HEK293 (cell line): ENCODE measurements at regions not wholly inside any gene's neighbourhood (a gene's known extent, or its start where the extent isn't known, plus 50 kb on each side); places are given as distances from the start of the nearest gene placed in this dataset.

ENCODE experiments used
- CTCF ChIA-PET: fragments of 350-600 bp; formaldehyde crosslinking; extraction: SDS; loops from one replicate; lab custom pipeline; 2021; ENCODE audit warnings: antibody characterized with exemption; lab: Yijun Ruan, JAX
- POLR2A ChIA-PET: fragments of 300-600 bp; formaldehyde crosslinking; extraction: SDS; loops from one replicate; lab custom pipeline; 2020; ENCODE audit warnings: antibody characterized with exemption, inconsistent platforms; lab: Yijun Ruan, JAX
- H3K27ac ChIP-seq: fragments of 200-500 bp; sonication (Bioruptor generic); 2 replicates; pipeline ENCODE4 v1.5.1; 2014; ENCODE audit warnings: low read depth, low read length, control low read depth, inconsistent platforms; ENCODE audit errors: extremely low read depth
- H3K36me3 ChIP-seq, 2 experiments: fragments of 200-500 bp in 1 of 2; sonication (Bioruptor generic) in 1 of 2; 1 replicate in 1 of 2; 2 replicates in 1 of 2; pipeline ENCODE4 v1.5.1; 2014 to 2017; ENCODE audit warnings: inconsistent platforms in 2 of 2, low read length in 2 of 2; ENCODE audit not compliant: control insufficient read depth in 2 of 2, insufficient read depth in 1 of 2
- H3K4me1 ChIP-seq: fragments of 200-500 bp; sonication (Bioruptor generic); 2 replicates; pipeline ENCODE4 v1.5.1; 2014; ENCODE audit warnings: mild to moderate bottlenecking, low read length, inconsistent platforms; ENCODE audit not compliant: control insufficient read depth, insufficient read depth
- H3K4me3 ChIP-seq: 2 replicates; pipeline ENCODE4 v1.5.1; 2011; ENCODE audit warnings: low read depth, mild to moderate bottlenecking, control low read depth, low read length, moderate library complexity
- H3K9me3 ChIP-seq: fragments of 200-500 bp; sonication (Bioruptor generic); 2 replicates; pipeline ENCODE4 v1.5.1; 2014; ENCODE audit warnings: low read depth, low read length, inconsistent platforms; ENCODE audit not compliant: control insufficient read depth, insufficient read depth
- EGR2 ChIP-seq: fragments of 450-650 bp; formaldehyde crosslinking; IDR thresholded peaks from 2 replicates; pipeline ENCODE4 v1.5.1; 2016; ENCODE audit warnings: low read depth, missing biosample characterization, missing genetic modification characterization
- FEZF1 ChIP-seq: fragments of 450-650 bp; formaldehyde crosslinking; IDR thresholded peaks from 2 replicates; pipeline ENCODE4 v1.5.1; 2016; ENCODE audit warnings: missing biosample characterization, missing genetic modification characterization
- SCRT1 ChIP-seq: fragments of 450-650 bp; formaldehyde crosslinking; IDR thresholded peaks from 2 replicates; pipeline ENCODE4 v1.5.1; 2016; ENCODE audit warnings: missing biosample characterization, missing genetic modification characterization, borderline replicate concordance
- YY1 ChIP-seq: fragments of 450-650 bp; formaldehyde crosslinking; IDR thresholded peaks from 2 replicates; pipeline ENCODE4 v1.5.1; 2018; ENCODE audit warnings: missing biosample characterization, missing genetic modification characterization
- ZBTB7A ChIP-seq: fragments of 450-650 bp; formaldehyde crosslinking; IDR thresholded peaks from 2 replicates; pipeline ENCODE4 v1.5.1; 2016; ENCODE audit warnings: low read depth, missing biosample characterization, missing genetic modification characterization
- ZIC2 ChIP-seq: fragments of 450-650 bp; formaldehyde crosslinking; IDR thresholded peaks from 2 replicates; pipeline ENCODE4 v1.5.1; 2016; ENCODE audit warnings: missing biosample characterization, missing genetic modification characterization
- ZNF169 ChIP-seq: fragments of 450-650 bp; formaldehyde crosslinking; IDR thresholded peaks from 2 replicates; pipeline ENCODE4 v1.5.1; 2016; ENCODE audit warnings: missing biosample characterization, missing genetic modification characterization
- ZNF274 ChIP-seq, 2 experiments: fragments of 200-500 bp in 1 of 2; fragments of 450-650 bp in 1 of 2; sonication (Bioruptor generic) in 1 of 2; formaldehyde crosslinking in 1 of 2; IDR thresholded peaks; 2 replicates each; pipeline versions ENCODE4 v1.5.1 to v1.6.1; 2014 to 2016; ENCODE audit warnings: borderline replicate concordance in 1 of 2, inconsistent platforms in 1 of 2, low read length in 1 of 2, missing biosample characterization in 1 of 2, missing genetic modification characterization in 1 of 2
- ZNF302 ChIP-seq: fragments of 450-650 bp; formaldehyde crosslinking; IDR thresholded peaks from 2 replicates; pipeline ENCODE4 v1.5.1; 2016; ENCODE audit warnings: missing biosample characterization, missing genetic modification characterization, low read depth
- ZNF391 ChIP-seq: fragments of 450-650 bp; formaldehyde crosslinking; IDR thresholded peaks from 2 replicates; pipeline ENCODE4 v1.5.1; 2016; ENCODE audit warnings: low read depth, missing biosample characterization, missing genetic modification characterization, borderline replicate concordance
- ZNF423 ChIP-seq: fragments of 450-650 bp; formaldehyde crosslinking; IDR thresholded peaks from 2 replicates; pipeline ENCODE4 v1.5.1; 2016; ENCODE audit warnings: missing biosample characterization, missing genetic modification characterization
- ZNF558 ChIP-seq: fragments of 450-650 bp; formaldehyde crosslinking; IDR thresholded peaks from 2 replicates; pipeline ENCODE4 v1.5.1; 2016; ENCODE audit warnings: missing biosample characterization, missing genetic modification characterization
- ZNF561 ChIP-seq: fragments of 450-650 bp; IDR thresholded peaks from 2 replicates; pipeline ENCODE4 v1.5.1; 2018; ENCODE audit warnings: missing biosample characterization, missing genetic modification characterization, borderline replicate concordance
- ZNF707 ChIP-seq: fragments of 450-650 bp; formaldehyde crosslinking; IDR thresholded peaks from 2 replicates; pipeline ENCODE4 v1.5.1; 2016; ENCODE audit warnings: missing biosample characterization, missing genetic modification characterization
- ZNF843 ChIP-seq: fragments of 450-650 bp; formaldehyde crosslinking; IDR thresholded peaks from 2 replicates; pipeline ENCODE4 v1.5.1; 2016; ENCODE audit warnings: missing biosample characterization, missing genetic modification characterization
- TF ChIP-seq, protein P1 (sequence below): fragments of 450-650 bp; formaldehyde crosslinking; IDR thresholded peaks from 2 replicates; pipeline ENCODE4 v1.5.1; 2016; ENCODE audit warnings: missing biosample characterization, missing genetic modification characterization, borderline replicate concordance
- TF ChIP-seq, protein P2 (sequence below): fragments of 450-650 bp; formaldehyde crosslinking; IDR thresholded peaks from 2 replicates; pipeline ENCODE4 v1.5.1; 2017; ENCODE audit warnings: missing biosample characterization, missing genetic modification characterization
- TF ChIP-seq, protein P3 (sequence below): fragments of 450-650 bp; formaldehyde crosslinking; IDR thresholded peaks from 2 replicates; pipeline ENCODE4 v1.5.1; 2017; ENCODE audit warnings: missing biosample characterization, missing genetic modification characterization
- TF ChIP-seq, protein P4 (sequence below): fragments of 450-650 bp; formaldehyde crosslinking; IDR thresholded peaks from 2 replicates; pipeline ENCODE4 v1.5.1; 2017; ENCODE audit warnings: missing biosample characterization, missing genetic modification characterization
- TF ChIP-seq, protein P5 (sequence below): fragments of 450-650 bp; formaldehyde crosslinking; IDR thresholded peaks from 2 replicates; pipeline ENCODE4 v1.5.1; 2016; ENCODE audit warnings: missing biosample characterization, missing genetic modification characterization
- TF ChIP-seq, protein P6 (sequence below): fragments of 450-650 bp; formaldehyde crosslinking; IDR thresholded peaks from 2 replicates; pipeline ENCODE4; 2016; ENCODE audit warnings: missing biosample characterization, missing genetic modification characterization
- TF ChIP-seq, protein P7 (sequence below): fragments of 450-650 bp; formaldehyde crosslinking; IDR thresholded peaks from 2 replicates; pipeline ENCODE4 v1.5.1; 2016; ENCODE audit warnings: missing biosample characterization, missing genetic modification characterization

DNA sequence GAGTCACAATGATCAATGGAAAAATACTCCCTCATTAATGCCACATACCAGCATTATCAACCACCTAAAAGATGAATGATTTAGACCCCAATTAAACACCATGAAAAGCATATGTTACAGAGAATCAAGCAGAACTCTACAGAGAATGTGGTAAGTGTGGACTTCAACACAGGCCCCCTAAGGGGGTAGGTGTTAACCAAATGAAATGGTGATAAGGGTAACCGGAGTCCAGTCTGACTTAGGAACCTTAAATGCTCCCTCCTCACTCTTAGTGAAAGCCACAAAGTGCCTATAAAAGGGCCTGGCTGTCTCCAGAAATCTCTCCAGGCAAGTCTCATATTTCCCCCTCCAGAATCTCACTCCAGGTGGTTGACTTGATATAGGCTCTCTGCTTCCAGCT is 149.2 kb upstream of the FOXD3 start (continued):
- TF ChIP-seq, protein P1, sequence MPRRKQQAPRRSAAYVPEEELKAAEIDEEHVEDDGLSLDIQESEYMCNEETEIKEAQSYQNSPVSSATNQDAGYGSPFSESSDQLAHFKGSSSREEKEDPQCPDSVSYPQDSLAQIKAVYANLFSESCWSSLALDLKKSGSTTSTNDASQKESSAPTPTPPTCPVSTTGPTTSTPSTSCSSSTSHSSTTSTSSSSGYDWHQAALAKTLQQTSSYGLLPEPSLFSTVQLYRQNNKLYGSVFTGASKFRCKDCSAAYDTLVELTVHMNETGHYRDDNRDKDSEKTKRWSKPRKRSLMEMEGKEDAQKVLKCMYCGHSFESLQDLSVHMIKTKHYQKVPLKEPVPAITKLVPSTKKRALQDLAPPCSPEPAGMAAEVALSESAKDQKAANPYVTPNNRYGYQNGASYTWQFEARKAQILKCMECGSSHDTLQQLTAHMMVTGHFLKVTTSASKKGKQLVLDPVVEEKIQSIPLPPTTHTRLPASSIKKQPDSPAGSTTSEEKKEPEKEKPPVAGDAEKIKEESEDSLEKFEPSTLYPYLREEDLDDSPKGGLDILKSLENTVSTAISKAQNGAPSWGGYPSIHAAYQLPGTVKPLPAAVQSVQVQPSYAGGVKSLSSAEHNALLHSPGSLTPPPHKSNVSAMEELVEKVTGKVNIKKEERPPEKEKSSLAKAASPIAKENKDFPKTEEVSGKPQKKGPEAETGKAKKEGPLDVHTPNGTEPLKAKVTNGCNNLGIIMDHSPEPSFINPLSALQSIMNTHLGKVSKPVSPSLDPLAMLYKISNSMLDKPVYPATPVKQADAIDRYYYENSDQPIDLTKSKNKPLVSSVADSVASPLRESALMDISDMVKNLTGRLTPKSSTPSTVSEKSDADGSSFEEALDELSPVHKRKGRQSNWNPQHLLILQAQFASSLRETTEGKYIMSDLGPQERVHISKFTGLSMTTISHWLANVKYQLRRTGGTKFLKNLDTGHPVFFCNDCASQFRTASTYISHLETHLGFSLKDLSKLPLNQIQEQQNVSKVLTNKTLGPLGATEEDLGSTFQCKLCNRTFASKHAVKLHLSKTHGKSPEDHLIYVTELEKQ, result 0 out of 2 replicates have a peak, but pooled peaks have one; percentile 6
- TF ChIP-seq ZBTB7A (tag by site-specific recombination) (no peak), ZNF423 (tag by site-specific recombination) (0 out of 2 replicates have a peak, but pooled peaks have one; percentile 30), SCRT1 (tag by site-specific recombination) (no peak), FEZF1 (tag by site-specific recombination) (peak; percentile 85), ZIC2 (tag by site-specific recombination) (peak; percentile 45), ZNF169 (tag by site-specific recombination) (no peak), ZNF561 (0 out of 2 replicates have a peak, but pooled peaks have one; percentile 39)
- TF ChIP-seq, protein P2, sequence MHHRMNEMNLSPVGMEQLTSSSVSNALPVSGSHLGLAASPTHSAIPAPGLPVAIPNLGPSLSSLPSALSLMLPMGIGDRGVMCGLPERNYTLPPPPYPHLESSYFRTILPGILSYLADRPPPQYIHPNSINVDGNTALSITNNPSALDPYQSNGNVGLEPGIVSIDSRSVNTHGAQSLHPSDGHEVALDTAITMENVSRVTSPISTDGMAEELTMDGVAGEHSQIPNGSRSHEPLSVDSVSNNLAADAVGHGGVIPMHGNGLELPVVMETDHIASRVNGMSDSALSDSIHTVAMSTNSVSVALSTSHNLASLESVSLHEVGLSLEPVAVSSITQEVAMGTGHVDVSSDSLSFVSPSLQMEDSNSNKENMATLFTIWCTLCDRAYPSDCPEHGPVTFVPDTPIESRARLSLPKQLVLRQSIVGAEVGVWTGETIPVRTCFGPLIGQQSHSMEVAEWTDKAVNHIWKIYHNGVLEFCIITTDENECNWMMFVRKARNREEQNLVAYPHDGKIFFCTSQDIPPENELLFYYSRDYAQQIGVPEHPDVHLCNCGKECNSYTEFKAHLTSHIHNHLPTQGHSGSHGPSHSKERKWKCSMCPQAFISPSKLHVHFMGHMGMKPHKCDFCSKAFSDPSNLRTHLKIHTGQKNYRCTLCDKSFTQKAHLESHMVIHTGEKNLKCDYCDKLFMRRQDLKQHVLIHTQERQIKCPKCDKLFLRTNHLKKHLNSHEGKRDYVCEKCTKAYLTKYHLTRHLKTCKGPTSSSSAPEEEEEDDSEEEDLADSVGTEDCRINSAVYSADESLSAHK (tag by site-specific recombination), result peak; percentile 65
- TF ChIP-seq, protein P3, sequence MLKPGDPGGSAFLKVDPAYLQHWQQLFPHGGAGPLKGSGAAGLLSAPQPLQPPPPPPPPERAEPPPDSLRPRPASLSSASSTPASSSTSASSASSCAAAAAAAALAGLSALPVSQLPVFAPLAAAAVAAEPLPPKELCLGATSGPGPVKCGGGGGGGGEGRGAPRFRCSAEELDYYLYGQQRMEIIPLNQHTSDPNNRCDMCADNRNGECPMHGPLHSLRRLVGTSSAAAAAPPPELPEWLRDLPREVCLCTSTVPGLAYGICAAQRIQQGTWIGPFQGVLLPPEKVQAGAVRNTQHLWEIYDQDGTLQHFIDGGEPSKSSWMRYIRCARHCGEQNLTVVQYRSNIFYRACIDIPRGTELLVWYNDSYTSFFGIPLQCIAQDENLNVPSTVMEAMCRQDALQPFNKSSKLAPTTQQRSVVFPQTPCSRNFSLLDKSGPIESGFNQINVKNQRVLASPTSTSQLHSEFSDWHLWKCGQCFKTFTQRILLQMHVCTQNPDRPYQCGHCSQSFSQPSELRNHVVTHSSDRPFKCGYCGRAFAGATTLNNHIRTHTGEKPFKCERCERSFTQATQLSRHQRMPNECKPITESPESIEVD (tag by site-specific recombination), result 0 out of 2 replicates have a peak, but pooled peaks have one; percentile 20
- TF ChIP-seq, protein P4, sequence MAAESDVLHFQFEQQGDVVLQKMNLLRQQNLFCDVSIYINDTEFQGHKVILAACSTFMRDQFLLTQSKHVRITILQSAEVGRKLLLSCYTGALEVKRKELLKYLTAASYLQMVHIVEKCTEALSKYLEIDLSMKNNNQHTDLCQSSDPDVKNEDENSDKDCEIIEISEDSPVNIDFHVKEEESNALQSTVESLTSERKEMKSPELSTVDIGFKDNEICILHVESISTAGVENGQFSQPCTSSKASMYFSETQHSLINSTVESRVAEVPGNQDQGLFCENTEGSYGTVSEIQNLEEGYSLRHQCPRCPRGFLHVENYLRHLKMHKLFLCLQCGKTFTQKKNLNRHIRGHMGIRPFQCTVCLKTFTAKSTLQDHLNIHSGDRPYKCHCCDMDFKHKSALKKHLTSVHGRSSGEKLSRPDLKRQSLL (tag by site-specific recombination), result peak; percentile 77; the same call in 1 of the 2 replicates
- TF ChIP-seq, all 188 proteins: peak for 17

DNA sequence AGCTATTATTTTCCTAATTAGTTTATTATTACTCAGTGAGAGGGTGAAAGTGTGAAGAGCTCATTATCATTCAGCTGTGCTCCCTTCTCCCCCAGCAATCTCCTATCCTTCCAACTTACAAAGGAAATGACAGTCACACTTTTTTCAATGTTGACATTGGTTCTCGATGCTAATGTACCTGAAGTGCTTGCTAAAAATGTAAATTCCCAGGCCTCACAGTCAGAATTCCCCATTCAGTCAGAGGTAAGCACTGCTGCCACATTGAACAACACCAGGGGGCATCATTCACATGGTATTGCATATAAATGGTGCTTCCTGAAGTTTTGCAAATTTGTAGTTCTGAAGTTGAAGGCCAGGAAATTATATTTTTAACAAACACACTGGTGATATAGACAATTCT is 132.7 kb upstream of the FOXD3 start:
- POLR2A ChIA-PET, result no interaction called here
- no peak overlapping the region for H3K4me3 ChIP-seq
- TF ChIP-seq, protein P5, sequence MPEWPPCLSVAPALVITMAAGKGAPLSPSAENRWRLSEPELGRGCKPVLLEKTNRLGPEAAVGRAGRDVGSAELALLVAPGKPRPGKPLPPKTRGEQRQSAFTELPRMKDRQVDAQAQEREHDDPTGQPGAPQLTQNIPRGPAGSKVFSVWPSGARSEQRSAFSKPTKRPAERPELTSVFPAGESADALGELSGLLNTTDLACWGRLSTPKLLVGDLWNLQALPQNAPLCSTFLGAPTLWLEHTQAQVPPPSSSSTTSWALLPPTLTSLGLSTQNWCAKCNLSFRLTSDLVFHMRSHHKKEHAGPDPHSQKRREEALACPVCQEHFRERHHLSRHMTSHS (tag by site-specific recombination), result no peak
- TF ChIP-seq YY1 (tag by site-specific recombination), result no peak
- no peak for TF ChIP-seq ZNF169 (tag by site-specific recombination)
- TF ChIP-seq ZNF391, result no peak
- no peak for TF ChIP-seq ZNF274 (IDR thresholded peaks at IDR 0.05; ENCODE audit: low read length)
- TF ChIP-seq ZNF274 (tag by site-specific recombination; IDR thresholded peaks at IDR 0.05; ENCODE audit: borderline replicate concordance), result no peak
- TF ChIP-seq, protein P6, sequence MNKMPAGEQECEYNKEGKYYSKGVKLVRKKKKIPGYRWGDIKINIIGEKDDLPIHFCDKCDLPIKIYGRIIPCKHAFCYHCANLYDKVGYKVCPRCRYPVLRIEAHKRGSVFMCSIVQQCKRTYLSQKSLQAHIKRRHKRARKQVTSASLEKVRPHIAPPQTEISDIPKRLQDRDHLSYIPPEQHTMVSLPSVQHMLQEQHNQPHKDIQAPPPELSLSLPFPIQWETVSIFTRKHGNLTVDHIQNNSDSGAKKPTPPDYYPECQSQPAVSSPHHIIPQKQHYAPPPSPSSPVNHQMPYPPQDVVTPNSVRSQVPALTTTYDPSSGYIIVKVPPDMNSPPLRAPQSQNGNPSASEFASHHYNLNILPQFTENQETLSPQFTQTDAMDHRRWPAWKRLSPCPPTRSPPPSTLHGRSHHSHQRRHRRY, result no peak
- TF ChIP-seq ZNF843, result no peak
- TF ChIP-seq, protein P7, sequence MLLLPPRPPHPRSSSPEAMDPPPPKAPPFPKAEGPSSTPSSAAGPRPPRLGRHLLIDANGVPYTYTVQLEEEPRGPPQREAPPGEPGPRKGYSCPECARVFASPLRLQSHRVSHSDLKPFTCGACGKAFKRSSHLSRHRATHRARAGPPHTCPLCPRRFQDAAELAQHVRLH, result no peak
- TF ChIP-seq ZNF707 (tag by site-specific recombination), result no peak
- no peak for TF ChIP-seq EGR2 (tag by site-specific recombination)
- no peak for TF ChIP-seq ZNF558 (tag by site-specific recombination)
- TF ChIP-seq ZNF302 (tag by site-specific recombination), result no peak

More for the DNA sequence above, 132.7 kb upstream of the FOXD3 start:
- no peaks in the 10 kb centered on the region for H3K4me1 ChIP-seq
- CTCF ChIA-PET, result interaction anchor here (0.6 to 2.6 kb wide), 11 partner anchors 8 to 368 kb away, joined by 3 to 12 read pairs (median 5); no protein-coding TSS in a partner anchor
- H3K27ac ChIP-seq, result no peak overlapping the region
- no peaks in the 10 kb centered on the region for H3K9me3 ChIP-seq
- H3K36me3 ChIP-seq, result no peaks in the 10 kb centered on the region
